ENCODE measurements at regions not wholly inside any gene's neighbourhood (a gene's known extent, or its start where the extent isn't known, plus 50 kb on each side); places are given as distances from the start of the nearest gene placed in this dataset.
A peak's percentile ranks its signal among the peaks of the same experiment; 100 is the strongest.

- H3K9me3 ChIP-seq (ENCODE audit: insufficient read depth, low read length): no peaks in the 10 kb centered on the region
- DNase-seq (ENCODE audit: low read depth, low spot score): no peak
- no peaks in the 10 kb centered on the region for H3K36me3 ChIP-seq (ENCODE audit: insufficient read depth, insufficient read length, low read length)
- no peak overlapping the region for H3K9ac ChIP-seq (ENCODE audit: insufficient read length, low read depth)
- H3K4me1 ChIP-seq (ENCODE audit: insufficient read depth, insufficient read length): no peaks in the 10 kb centered on the region
- H3K4me3 ChIP-seq (ENCODE audit: insufficient read length, low read depth): no peak overlapping the region
- peaks cover 23% of the 10 kb centered on the region for H3K27me3 ChIP-seq (ENCODE audit: insufficient read depth, insufficient read length)
- TF ChIP-seq SUZ12 (IDR thresholded peaks at IDR 0.05; ENCODE audit: extremely low read depth, insufficient read depth, insufficient read length) (no peak), YY1 (IDR thresholded peaks at IDR 0.05; ENCODE audit: insufficient read depth, insufficient read length) (no peak), ZNF274 (IDR thresholded peaks at IDR 0.05; ENCODE audit: low read depth, low read length) (no peak)
Measured at GRCh38 chrX:140360924-140361323, 143.9 kb downstream of the SOX3 start.

- Histone ChIP-seq H3K36me3 (ENCODE audit: insufficient read depth, insufficient read length, low read length) (no peaks in the 10 kb centered on the region), H3K4me3 (ENCODE audit: insufficient read length, low read depth) (no peak overlapping the region), H3K4me1 (ENCODE audit: insufficient read depth, insufficient read length) (no peaks in the 10 kb centered on the region), H3K9ac (ENCODE audit: insufficient read length, low read depth) (no peak overlapping the region), H3K9me3 (ENCODE audit: insufficient read depth, low read length) (no peaks in the 10 kb centered on the region), H3K27me3 (ENCODE audit: insufficient read depth, insufficient read length) (peaks cover 29% of the 10 kb centered on the region)
- TF ChIP-seq SUZ12 (IDR thresholded peaks at IDR 0.05; ENCODE audit: extremely low read depth, insufficient read depth, insufficient read length) (no peak), YY1 (IDR thresholded peaks at IDR 0.05; ENCODE audit: insufficient read depth, insufficient read length) (no peak), ZNF274 (IDR thresholded peaks at IDR 0.05; ENCODE audit: low read depth, low read length) (no peak)
- DNase-seq (ENCODE audit: low read depth, low spot score): no peak
Measured at GRCh38 chrX:140360284-140360683, 144.6 kb downstream of the SOX3 start.

- Histone ChIP-seq H3K9ac (ENCODE audit: insufficient read length, low read depth) (no peak overlapping the region), H3K4me3 (ENCODE audit: insufficient read length, low read depth) (no peak overlapping the region), H3K27me3 (ENCODE audit: insufficient read depth, insufficient read length) (peaks cover 32% of the 10 kb centered on the region), H3K9me3 (ENCODE audit: insufficient read depth, low read length) (no peaks in the 10 kb centered on the region), H3K4me1 (ENCODE audit: insufficient read depth, insufficient read length) (no peaks in the 10 kb centered on the region), H3K36me3 (ENCODE audit: insufficient read depth, insufficient read length, low read length) (no peaks in the 10 kb centered on the region)
- DNase-seq (ENCODE audit: low read depth, low spot score): no peak
- TF ChIP-seq SUZ12 (IDR thresholded peaks at IDR 0.05; ENCODE audit: extremely low read depth, insufficient read depth, insufficient read length) (no peak), ZNF274 (IDR thresholded peaks at IDR 0.05; ENCODE audit: low read depth, low read length) (no peak), YY1 (IDR thresholded peaks at IDR 0.05; ENCODE audit: insufficient read depth, insufficient read length) (no peak)
Measured at GRCh38 chrX:140355922-140356321, 148.9 kb downstream of the SOX3 start.

- Histone ChIP-seq H3K4me3 (ENCODE audit: insufficient read length, low read depth) (no peak overlapping the region), H3K4me1 (ENCODE audit: insufficient read depth, insufficient read length) (no peaks in the 10 kb centered on the region), H3K9me3 (ENCODE audit: insufficient read depth, low read length) (no peaks in the 10 kb centered on the region), H3K36me3 (ENCODE audit: insufficient read depth, insufficient read length, low read length) (no peaks in the 10 kb centered on the region), H3K9ac (ENCODE audit: insufficient read length, low read depth) (no peak overlapping the region), H3K27me3 (ENCODE audit: insufficient read depth, insufficient read length) (peaks cover 32% of the 10 kb centered on the region)
- no peak for DNase-seq (ENCODE audit: low read depth, low spot score)
- TF ChIP-seq ZNF274 (IDR thresholded peaks at IDR 0.05; ENCODE audit: low read depth, low read length) (no peak), YY1 (IDR thresholded peaks at IDR 0.05; ENCODE audit: insufficient read depth, insufficient read length) (no peak), SUZ12 (IDR thresholded peaks at IDR 0.05; ENCODE audit: extremely low read depth, insufficient read depth, insufficient read length) (no peak)
Measured at GRCh38 chrX:140355429-140355828, 149.4 kb downstream of the SOX3 start.

GRCh38 chrX:140354431-140355120 lies 150.3 kb downstream of the SOX3 start:
- peak; percentile 50 for DNase-seq (ENCODE audit: low read depth, low spot score)
- no peak overlapping the region for H3K4me3 ChIP-seq (ENCODE audit: insufficient read length, low read depth)
- H3K4me1 ChIP-seq (ENCODE audit: insufficient read depth, insufficient read length): no peaks in the 10 kb centered on the region
- H3K9me3 ChIP-seq (ENCODE audit: insufficient read depth, low read length): no peaks in the 10 kb centered on the region
- H3K9ac ChIP-seq (ENCODE audit: insufficient read length, low read depth): no peak overlapping the region
- peaks cover 32% of the 10 kb centered on the region for H3K27me3 ChIP-seq (ENCODE audit: insufficient read depth, insufficient read length)
- H3K36me3 ChIP-seq (ENCODE audit: insufficient read depth, insufficient read length, low read length): no peaks in the 10 kb centered on the region
- TF ChIP-seq SUZ12 (IDR thresholded peaks at IDR 0.05; ENCODE audit: extremely low read depth, insufficient read depth, insufficient read length): no peak
- TF ChIP-seq YY1 (IDR thresholded peaks at IDR 0.05; ENCODE audit: insufficient read depth, insufficient read length): no peak
- TF ChIP-seq ZNF274 (IDR thresholded peaks at IDR 0.05; ENCODE audit: low read depth, low read length): no peak

- H3K36me3 ChIP-seq (ENCODE audit: insufficient read depth, insufficient read length, low read length): no peaks in the 10 kb centered on the region
- no peak overlapping the region for H3K4me3 ChIP-seq (ENCODE audit: insufficient read length, low read depth)
- no peaks in the 10 kb centered on the region for H3K4me1 ChIP-seq (ENCODE audit: insufficient read depth, insufficient read length)
- no peak for TF ChIP-seq SUZ12 (IDR thresholded peaks at IDR 0.05; ENCODE audit: extremely low read depth, insufficient read depth, insufficient read length)
- TF ChIP-seq YY1 (IDR thresholded peaks at IDR 0.05; ENCODE audit: insufficient read depth, insufficient read length): no peak
- TF ChIP-seq ZNF274 (IDR thresholded peaks at IDR 0.05; ENCODE audit: low read depth, low read length): no peak
- no peaks in the 10 kb centered on the region for H3K27me3 ChIP-seq (ENCODE audit: insufficient read depth, insufficient read length)
- no peak overlapping the region for H3K9ac ChIP-seq (ENCODE audit: insufficient read length, low read depth)
- DNase-seq (ENCODE audit: low read depth, low spot score): no peak
- H3K9me3 ChIP-seq (ENCODE audit: insufficient read depth, low read length): no peaks in the 10 kb centered on the region
Measured at GRCh38 chrX:140346729-140347128, 158.1 kb downstream of the SOX3 start.

GRCh38 chrX:140343226-140343868 lies 161.5 kb downstream of the SOX3 start:
- H3K27me3 ChIP-seq (ENCODE audit: insufficient read depth, insufficient read length): no peaks in the 10 kb centered on the region
- H3K36me3 ChIP-seq (ENCODE audit: insufficient read depth, insufficient read length, low read length): no peaks in the 10 kb centered on the region
- H3K4me3 ChIP-seq (ENCODE audit: insufficient read length, low read depth): no peak overlapping the region
- H3K9me3 ChIP-seq (ENCODE audit: insufficient read depth, low read length): no peaks in the 10 kb centered on the region
- H3K9ac ChIP-seq (ENCODE audit: insufficient read length, low read depth): no peak overlapping the region
- no peak for DNase-seq (ENCODE audit: low read depth, low spot score)
- TF ChIP-seq SUZ12 (IDR thresholded peaks at IDR 0.05; ENCODE audit: extremely low read depth, insufficient read depth, insufficient read length) (no peak), ZNF274 (IDR thresholded peaks at IDR 0.05; ENCODE audit: low read depth, low read length) (no peak)
- no peaks in the 10 kb centered on the region for H3K4me1 ChIP-seq (ENCODE audit: insufficient read depth, insufficient read length)

Data from NT2/D1 (cell line).